ENCODE measurements at regions not wholly inside any gene's neighbourhood (a gene's known extent, or its start where the extent isn't known, plus 50 kb on each side); places are given as distances from the start of the nearest gene placed in this dataset.

- Histone ChIP-seq H3K9ac (ENCODE audit: low read length) (no peak overlapping the region), H3K4me1 (ENCODE audit: control insufficient read depth, insufficient read depth, low read length) (no peaks in the 10 kb centered on the region), H3K4me3 (ENCODE audit: low read length) (no peak overlapping the region), H3K36me3 (ENCODE audit: control insufficient read depth, insufficient read depth, low read length) (no peaks in the 10 kb centered on the region), H3K9me3 (ENCODE audit: control insufficient read depth, low read length) (no peaks in the 10 kb centered on the region), H3K27me3 (ENCODE audit: control insufficient read depth, insufficient read depth, low read length) (peaks cover 5% of the 10 kb centered on the region)
Measured at GRCh38 chr13:99847318-99847750, 124.2 kb downstream of the ZIC5 start.

- peaks cover 5% of the 10 kb centered on the region for H3K27me3 ChIP-seq (ENCODE audit: control insufficient read depth, insufficient read depth, low read length)
- H3K4me3 ChIP-seq (ENCODE audit: low read length) = no peak overlapping the region
- H3K9me3 ChIP-seq (ENCODE audit: control insufficient read depth, low read length) = no peaks in the 10 kb centered on the region
- no peaks in the 10 kb centered on the region for H3K36me3 ChIP-seq (ENCODE audit: control insufficient read depth, insufficient read depth, low read length)
- no peak overlapping the region for H3K9ac ChIP-seq (ENCODE audit: low read length)
- H3K4me1 ChIP-seq (ENCODE audit: control insufficient read depth, insufficient read depth, low read length) = no peaks in the 10 kb centered on the region
Measured at GRCh38 chr13:99845161-99845874, 126.2 kb downstream of the ZIC5 start.

- Histone ChIP-seq H3K4me1 (ENCODE audit: control insufficient read depth, insufficient read depth, low read length) (no peaks in the 10 kb centered on the region), H3K9ac (ENCODE audit: low read length) (no peak overlapping the region)
Measured at GRCh38 chr13:99844421-99844820, 127.1 kb downstream of the ZIC5 start.

GRCh38 chr13:99843872-99844271, 127.7 kb downstream of the ZIC5 start:
- Histone ChIP-seq H3K27me3 (ENCODE audit: control insufficient read depth, insufficient read depth, low read length) (peaks cover 5% of the 10 kb centered on the region), H3K36me3 (ENCODE audit: control insufficient read depth, insufficient read depth, low read length) (no peaks in the 10 kb centered on the region), H3K9ac (ENCODE audit: low read length) (no peak overlapping the region), H3K4me3 (ENCODE audit: low read length) (no peak overlapping the region), H3K4me1 (ENCODE audit: control insufficient read depth, insufficient read depth, low read length) (no peaks in the 10 kb centered on the region), H3K9me3 (ENCODE audit: control insufficient read depth, low read length) (no peaks in the 10 kb centered on the region)

More at GRCh38 chr13:99844421-99844820, 127.1 kb downstream of the ZIC5 start:
- Histone ChIP-seq H3K4me3 (ENCODE audit: low read length) (no peak overlapping the region), H3K9me3 (ENCODE audit: control insufficient read depth, low read length) (no peaks in the 10 kb centered on the region), H3K36me3 (ENCODE audit: control insufficient read depth, insufficient read depth, low read length) (no peaks in the 10 kb centered on the region), H3K27me3 (ENCODE audit: control insufficient read depth, insufficient read depth, low read length) (peaks cover 5% of the 10 kb centered on the region)

- no peak overlapping the region for H3K9ac ChIP-seq (ENCODE audit: low read length)
- no peaks in the 10 kb centered on the region for H3K9me3 ChIP-seq (ENCODE audit: control insufficient read depth, low read length)
- no peaks in the 10 kb centered on the region for H3K36me3 ChIP-seq (ENCODE audit: control insufficient read depth, insufficient read depth, low read length)
- no peak overlapping the region for H3K4me3 ChIP-seq (ENCODE audit: low read length)
- H3K4me1 ChIP-seq (ENCODE audit: control insufficient read depth, insufficient read depth, low read length) = no peaks in the 10 kb centered on the region
- no peaks in the 10 kb centered on the region for H3K27me3 ChIP-seq (ENCODE audit: control insufficient read depth, insufficient read depth, low read length)
Measured at GRCh38 chr13:99842405-99842804, 129.2 kb downstream of the ZIC5 start.

GRCh38 chr13:99836291-99836690, 135.3 kb downstream of the ZIC5 start:
- Histone ChIP-seq H3K27me3 (ENCODE audit: control insufficient read depth, insufficient read depth, low read length) (no peaks in the 10 kb centered on the region), H3K9me3 (ENCODE audit: control insufficient read depth, low read length) (no peaks in the 10 kb centered on the region), H3K36me3 (ENCODE audit: control insufficient read depth, insufficient read depth, low read length) (no peaks in the 10 kb centered on the region), H3K4me1 (ENCODE audit: control insufficient read depth, insufficient read depth, low read length) (no peaks in the 10 kb centered on the region), H3K4me3 (ENCODE audit: low read length) (no peak overlapping the region), H3K9ac (ENCODE audit: low read length) (no peak overlapping the region)

GRCh38 chr13:99835442-99835841, 136.1 kb downstream of the ZIC5 start:
- Histone ChIP-seq H3K4me1 (ENCODE audit: control insufficient read depth, insufficient read depth, low read length) (no peaks in the 10 kb centered on the region), H3K9me3 (ENCODE audit: control insufficient read depth, low read length) (no peaks in the 10 kb centered on the region)

GRCh38 chr13:99834246-99834645, 137.3 kb downstream of the ZIC5 start:
- H3K4me3 ChIP-seq (ENCODE audit: low read length) = no peak overlapping the region
- no peak overlapping the region for H3K9ac ChIP-seq (ENCODE audit: low read length)
- no peaks in the 10 kb centered on the region for H3K9me3 ChIP-seq (ENCODE audit: control insufficient read depth, low read length)
- H3K4me1 ChIP-seq (ENCODE audit: control insufficient read depth, insufficient read depth, low read length) = no peaks in the 10 kb centered on the region
- H3K36me3 ChIP-seq (ENCODE audit: control insufficient read depth, insufficient read depth, low read length) = no peaks in the 10 kb centered on the region
- no peaks in the 10 kb centered on the region for H3K27me3 ChIP-seq (ENCODE audit: control insufficient read depth, insufficient read depth, low read length)

More at GRCh38 chr13:99835442-99835841, 136.1 kb downstream of the ZIC5 start:
- no peaks in the 10 kb centered on the region for H3K27me3 ChIP-seq (ENCODE audit: control insufficient read depth, insufficient read depth, low read length)
- H3K4me3 ChIP-seq (ENCODE audit: low read length) = no peak overlapping the region
- H3K9ac ChIP-seq (ENCODE audit: low read length) = no peak overlapping the region
- no peaks in the 10 kb centered on the region for H3K36me3 ChIP-seq (ENCODE audit: control insufficient read depth, insufficient read depth, low read length)

- no peaks in the 10 kb centered on the region for H3K27me3 ChIP-seq (ENCODE audit: control insufficient read depth, insufficient read depth, low read length)
- H3K4me3 ChIP-seq (ENCODE audit: low read length) = no peak overlapping the region
- no peaks in the 10 kb centered on the region for H3K36me3 ChIP-seq (ENCODE audit: control insufficient read depth, insufficient read depth, low read length)
- H3K4me1 ChIP-seq (ENCODE audit: control insufficient read depth, insufficient read depth, low read length) = no peaks in the 10 kb centered on the region
- no peak overlapping the region for H3K9ac ChIP-seq (ENCODE audit: low read length)
- no peaks in the 10 kb centered on the region for H3K9me3 ChIP-seq (ENCODE audit: control insufficient read depth, low read length)
Measured at GRCh38 chr13:99832347-99832746, 139.2 kb downstream of the ZIC5 start.

- H3K36me3 ChIP-seq (ENCODE audit: control insufficient read depth, insufficient read depth, low read length) = no peaks in the 10 kb centered on the region
- no peak overlapping the region for H3K9ac ChIP-seq (ENCODE audit: low read length)
- H3K4me1 ChIP-seq (ENCODE audit: control insufficient read depth, insufficient read depth, low read length) = no peaks in the 10 kb centered on the region
- H3K27me3 ChIP-seq (ENCODE audit: control insufficient read depth, insufficient read depth, low read length) = no peaks in the 10 kb centered on the region
- no peaks in the 10 kb centered on the region for H3K9me3 ChIP-seq (ENCODE audit: control insufficient read depth, low read length)
- H3K4me3 ChIP-seq (ENCODE audit: low read length) = no peak overlapping the region
Measured at GRCh38 chr13:99830931-99831330, 140.6 kb downstream of the ZIC5 start.

GRCh38 chr13:99829593-99830239, 141.9 kb downstream of the ZIC5 start:
- H3K27me3 ChIP-seq (ENCODE audit: control insufficient read depth, insufficient read depth, low read length) = no peaks in the 10 kb centered on the region
- no peaks in the 10 kb centered on the region for H3K36me3 ChIP-seq (ENCODE audit: control insufficient read depth, insufficient read depth, low read length)
- H3K9me3 ChIP-seq (ENCODE audit: control insufficient read depth, low read length) = no peaks in the 10 kb centered on the region
- H3K4me1 ChIP-seq (ENCODE audit: control insufficient read depth, insufficient read depth, low read length) = no peaks in the 10 kb centered on the region
- no peak overlapping the region for H3K9ac ChIP-seq (ENCODE audit: low read length)
- no peak overlapping the region for H3K4me3 ChIP-seq (ENCODE audit: low read length)

- Histone ChIP-seq H3K27me3 (ENCODE audit: control insufficient read depth, insufficient read depth, low read length) (no peaks in the 10 kb centered on the region), H3K9ac (ENCODE audit: low read length) (no peak overlapping the region), H3K36me3 (ENCODE audit: control insufficient read depth, insufficient read depth, low read length) (no peaks in the 10 kb centered on the region), H3K9me3 (ENCODE audit: control insufficient read depth, low read length) (no peaks in the 10 kb centered on the region), H3K4me1 (ENCODE audit: control insufficient read depth, insufficient read depth, low read length) (no peaks in the 10 kb centered on the region), H3K4me3 (ENCODE audit: low read length) (no peak overlapping the region)
Measured at GRCh38 chr13:99829161-99829560, 142.4 kb downstream of the ZIC5 start.

Measured in mucosa of stomach (tissue), 1 donor.